HTR-8/SVneo (cell line): ENCODE measurements at regions not wholly inside any gene's neighbourhood (a gene's known extent, or its start where the extent isn't known, plus 50 kb on each side); places are given as distances from the start of the nearest gene placed in this dataset.

Source experiments
- DNase-seq: peaks from one replicate; pipeline ENCODE4 v3.0.0; 2011; ENCODE audit warnings: low spot score, mixed read lengths; ENCODE audit not compliant: insufficient read length
- FAIRE-seq: peaks from 2 replicates; lab custom pipeline; 2011; peaks lifted over from hg19 to GRCh38; lab: Jason Lieb, UNC

- no peak for FAIRE-seq
- DNase-seq, result no peak
Observed at GRCh38 chr5:77569409-77569808, 69.1 kb downstream of the OTP start.

DNA sequence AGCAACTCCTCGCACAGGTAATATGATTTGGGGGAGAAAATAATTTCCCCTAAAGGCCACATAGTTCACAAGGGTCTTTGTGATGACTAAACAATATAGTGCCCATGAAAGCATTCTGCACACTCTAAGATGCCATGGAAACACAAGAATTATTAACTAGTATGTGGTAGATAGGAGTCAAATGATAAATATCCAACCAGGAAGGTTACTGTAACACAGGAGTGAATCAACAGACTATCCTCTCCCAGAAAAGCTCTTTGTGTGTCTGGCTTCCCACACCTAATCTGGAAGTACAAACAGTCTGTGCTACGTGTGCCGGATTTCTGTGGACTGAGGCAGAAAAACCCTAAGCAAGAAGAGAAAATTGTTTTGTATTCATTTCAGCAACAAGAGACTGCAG lies 70.0 kb downstream of the OTP start:
- no peak for DNase-seq

DNA sequence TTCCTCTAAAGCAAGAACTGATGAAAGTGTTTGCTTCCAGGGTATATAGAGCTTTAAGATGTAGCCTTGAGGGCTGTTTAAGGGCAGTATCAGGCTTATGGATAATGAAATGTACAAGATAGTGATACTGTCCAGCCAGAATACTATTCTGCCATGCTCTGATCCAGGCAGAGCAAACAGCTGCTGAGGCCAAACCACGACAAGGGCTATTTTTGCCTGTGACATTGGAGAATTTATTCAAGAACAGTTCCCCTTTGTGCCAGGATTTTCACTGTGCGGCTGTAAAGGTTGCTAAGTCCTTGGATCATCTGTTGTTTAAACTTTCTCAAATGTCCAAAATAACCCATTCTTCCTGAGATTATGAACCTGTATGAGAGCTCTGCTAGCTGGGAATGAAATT lies 70.4 kb downstream of the OTP start:
- DNase-seq (no peak), FAIRE-seq (no peak)

More for the DNA sequence above, 70.0 kb downstream of the OTP start:
- no peak for FAIRE-seq

DNA sequence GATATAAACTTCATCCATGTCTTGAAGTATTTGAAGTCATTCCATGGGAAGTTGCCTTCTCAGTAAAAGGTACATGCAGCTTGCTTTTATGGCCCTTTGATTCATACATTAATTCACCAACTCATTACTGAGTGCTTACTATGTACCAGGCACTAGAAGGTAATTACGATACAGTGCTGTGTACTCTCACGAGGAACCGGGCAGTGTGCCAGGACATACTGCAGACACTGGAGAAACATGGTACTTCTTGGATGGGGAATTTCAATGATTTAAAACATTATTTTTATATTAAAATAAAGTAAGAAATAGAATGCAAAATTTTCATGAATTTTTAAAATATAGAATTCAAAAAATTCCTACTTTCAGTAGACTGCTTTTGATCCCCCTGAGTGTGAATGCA lies 71.4 kb upstream of the WDR41 start:
- FAIRE-seq, result no peak
- DNase-seq, result no peak

- FAIRE-seq, result peak; percentile 13
- DNase-seq, result no peak
Observed at GRCh38 chr5:77561965-77562364, 69.8 kb upstream of the WDR41 start.

DNA sequence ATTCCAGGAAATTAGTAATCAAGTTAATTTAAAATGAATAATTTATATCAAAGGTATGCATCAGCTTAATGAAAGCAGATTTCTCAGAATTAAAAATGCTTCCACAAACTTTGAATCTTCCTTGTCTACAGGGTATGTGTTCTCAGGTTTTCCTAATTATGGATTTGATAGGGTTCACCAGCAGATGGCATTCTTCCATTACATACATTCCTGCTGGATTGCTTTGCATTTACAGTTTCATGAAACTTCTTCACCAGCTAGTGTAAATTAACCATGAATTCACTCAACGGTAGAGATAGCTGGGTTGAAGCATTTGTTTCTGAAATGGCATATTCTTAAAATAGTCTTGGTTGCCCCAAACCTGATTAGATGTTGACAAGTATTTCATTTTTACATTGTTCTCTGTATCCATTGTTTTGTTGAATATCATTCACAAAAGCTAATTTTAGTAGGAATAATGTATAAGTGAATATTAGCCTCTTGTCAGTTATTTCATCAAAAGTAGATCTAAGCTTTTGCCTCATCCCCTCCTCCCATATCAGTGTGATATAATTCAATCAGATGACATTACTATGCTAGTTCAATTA lies 68.7 kb upstream of the WDR41 start:
- FAIRE-seq (peak; percentile 33), DNase-seq (peak; percentile 43)

DNA sequence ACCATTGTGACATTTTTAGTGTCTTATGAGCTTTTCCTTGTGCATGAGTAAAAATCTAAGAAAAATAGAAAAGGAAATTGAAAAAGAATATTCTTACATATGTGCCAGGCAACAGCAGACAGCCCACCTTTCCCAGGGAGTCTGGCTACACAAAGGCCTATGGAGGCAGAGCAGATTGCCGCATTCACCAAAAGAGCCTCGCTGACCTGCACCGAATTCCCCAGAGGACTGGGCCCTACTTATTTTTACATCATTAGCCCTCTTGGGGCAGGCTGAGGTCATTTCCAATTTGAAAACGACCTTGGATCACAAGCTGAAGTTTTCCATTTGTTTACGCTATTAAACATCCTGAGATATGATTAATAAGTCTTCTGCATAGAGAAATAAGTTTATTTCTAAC lies 66.2 kb upstream of the WDR41 start:
- DNase-seq, result no peak
- no peak for FAIRE-seq

GRCh38 chr5:77550406-77550805 lies 58.3 kb upstream of the WDR41 start:
- DNase-seq, result no peak
- FAIRE-seq, result no peak

- DNase-seq (no peak), FAIRE-seq (no peak)
Observed at GRCh38 chr5:77545285-77545684, 53.2 kb upstream of the WDR41 start.
